ENCODE measurements at regions not wholly inside any gene's neighbourhood (a gene's known extent, or its start where the extent isn't known, plus 50 kb on each side); places are given as distances from the start of the nearest gene placed in this dataset.

DNA sequence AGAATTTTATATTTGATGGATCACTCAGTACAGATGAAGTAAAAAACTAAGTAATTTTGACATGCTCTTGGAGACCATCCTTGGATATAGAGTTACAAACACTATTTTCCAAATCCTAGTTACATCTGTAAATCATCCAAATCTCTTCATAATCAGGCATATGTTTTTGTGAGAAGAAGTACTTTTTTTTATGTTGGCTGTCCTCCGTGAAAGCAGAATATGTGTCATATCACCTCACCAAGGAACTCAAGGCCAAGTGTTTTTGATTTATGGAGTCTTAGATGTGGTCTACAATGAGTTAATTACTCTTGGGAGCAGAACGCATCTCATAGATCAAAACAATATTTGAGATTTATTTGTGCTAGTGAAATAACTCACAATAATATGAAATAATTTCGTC is 416.5 kb upstream of the TGFBR2 start:
- Histone ChIP-seq H3K9me3 (ENCODE audit: insufficient read depth, low read depth, low read length) (no peaks in the 10 kb centered on the region), H3K9ac (ENCODE audit: low read depth, low read length) (no peak overlapping the region), H3K4me1 (ENCODE audit: insufficient read depth, low read length) (peaks cover 3% of the 10 kb centered on the region; the same call in 1 of the 2 replicates), H3K4me3 (ENCODE audit: low read length) (no peak overlapping the region), H3K27ac (ENCODE audit: low read length) (no peak overlapping the region), H3K36me3 (ENCODE audit: insufficient read depth, low read depth, low read length) (no peaks in the 10 kb centered on the region), H3K27me3 (ENCODE audit: insufficient read depth, low read length) (no peaks in the 10 kb centered on the region)

DNA sequence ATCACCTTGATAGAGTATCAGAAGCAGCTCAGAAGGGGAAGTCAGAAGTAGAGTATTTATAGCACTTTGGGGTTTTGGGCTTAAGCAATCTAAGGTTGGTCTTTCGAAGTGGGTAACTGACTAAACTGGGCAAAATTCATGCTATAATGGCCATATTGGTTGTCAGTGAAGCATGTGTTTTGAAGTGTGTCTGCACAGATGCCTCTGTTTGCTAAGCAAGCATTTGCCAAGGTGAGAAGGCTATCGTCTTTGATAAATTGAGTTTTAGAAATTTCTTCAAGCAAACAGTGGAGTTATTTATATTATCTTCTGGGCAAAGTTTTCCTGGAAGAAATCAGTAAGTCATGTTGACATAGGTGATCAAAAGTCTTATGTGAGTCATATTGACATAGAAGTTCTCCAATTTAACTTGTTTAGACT is 412.8 kb upstream of the TGFBR2 start:
- Histone ChIP-seq H3K27ac (ENCODE audit: low read length) (no peak overlapping the region), H3K4me1 (ENCODE audit: insufficient read depth, low read length) (no peaks in the 10 kb centered on the region), H3K4me3 (ENCODE audit: low read length) (no peak overlapping the region), H3K9me3 (ENCODE audit: insufficient read depth, low read depth, low read length) (no peaks in the 10 kb centered on the region), H3K27me3 (ENCODE audit: insufficient read depth, low read length) (no peaks in the 10 kb centered on the region), H3K36me3 (ENCODE audit: insufficient read depth, low read depth, low read length) (no peaks in the 10 kb centered on the region), H3K9ac (ENCODE audit: low read depth, low read length) (no peak overlapping the region)

DNA sequence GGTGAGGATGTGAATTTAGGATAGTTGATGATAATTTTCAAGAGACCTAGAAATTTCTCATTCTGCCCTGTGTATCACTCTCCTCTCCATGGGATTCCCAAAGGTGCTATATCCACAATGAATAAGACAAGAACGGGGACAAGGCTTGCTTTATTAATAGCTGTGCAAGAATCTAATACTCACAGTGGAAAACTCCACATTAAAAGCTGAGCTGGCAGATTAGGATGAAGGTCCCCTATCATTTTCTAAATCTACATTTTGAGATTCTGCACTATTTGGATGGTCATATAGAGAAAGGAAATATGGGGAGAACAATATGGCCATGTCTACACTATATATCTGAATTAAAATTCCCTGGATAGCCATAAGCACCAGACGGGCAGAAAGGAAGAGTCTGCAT is 411.0 kb upstream of the TGFBR2 start:
- Histone ChIP-seq H3K36me3 (ENCODE audit: insufficient read depth, low read depth, low read length) (no peaks in the 10 kb centered on the region), H3K9me3 (ENCODE audit: insufficient read depth, low read depth, low read length) (no peaks in the 10 kb centered on the region), H3K27me3 (ENCODE audit: insufficient read depth, low read length) (no peaks in the 10 kb centered on the region), H3K4me1 (ENCODE audit: insufficient read depth, low read length) (no peaks in the 10 kb centered on the region), H3K9ac (ENCODE audit: low read depth, low read length) (no peak overlapping the region), H3K27ac (ENCODE audit: low read length) (no peak overlapping the region), H3K4me3 (ENCODE audit: low read length) (no peak overlapping the region)

DNA sequence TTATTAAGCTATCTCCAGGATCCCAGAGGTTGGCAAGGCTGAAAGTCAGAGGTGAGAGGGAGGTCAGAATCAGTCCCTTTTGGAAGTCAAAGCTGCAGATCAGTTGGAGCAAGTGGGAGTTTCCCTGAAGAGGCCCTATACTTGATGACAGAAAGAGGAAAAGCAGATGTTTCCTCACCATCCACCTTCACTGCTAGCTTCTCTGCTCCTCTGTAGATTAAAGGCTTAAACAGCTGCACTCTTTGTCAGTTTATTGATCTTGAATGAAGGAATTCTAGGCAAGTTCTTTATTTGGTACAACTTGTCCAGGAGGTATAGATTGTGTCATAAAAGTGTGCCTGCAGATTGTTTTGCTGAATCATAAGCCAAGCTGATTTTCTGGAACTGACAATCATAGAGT is 408.2 kb upstream of the TGFBR2 start:
- no peaks in the 10 kb centered on the region for H3K27me3 ChIP-seq (ENCODE audit: insufficient read depth, low read length)
- no peaks in the 10 kb centered on the region for H3K36me3 ChIP-seq (ENCODE audit: insufficient read depth, low read depth, low read length)
- no peak overlapping the region for H3K4me3 ChIP-seq (ENCODE audit: low read length)
- no peak overlapping the region for H3K9ac ChIP-seq (ENCODE audit: low read depth, low read length)
- H3K4me1 ChIP-seq (ENCODE audit: insufficient read depth, low read length): no peaks in the 10 kb centered on the region
- H3K27ac ChIP-seq (ENCODE audit: low read length): no peak overlapping the region
- H3K9me3 ChIP-seq (ENCODE audit: insufficient read depth, low read depth, low read length): no peaks in the 10 kb centered on the region

DNA sequence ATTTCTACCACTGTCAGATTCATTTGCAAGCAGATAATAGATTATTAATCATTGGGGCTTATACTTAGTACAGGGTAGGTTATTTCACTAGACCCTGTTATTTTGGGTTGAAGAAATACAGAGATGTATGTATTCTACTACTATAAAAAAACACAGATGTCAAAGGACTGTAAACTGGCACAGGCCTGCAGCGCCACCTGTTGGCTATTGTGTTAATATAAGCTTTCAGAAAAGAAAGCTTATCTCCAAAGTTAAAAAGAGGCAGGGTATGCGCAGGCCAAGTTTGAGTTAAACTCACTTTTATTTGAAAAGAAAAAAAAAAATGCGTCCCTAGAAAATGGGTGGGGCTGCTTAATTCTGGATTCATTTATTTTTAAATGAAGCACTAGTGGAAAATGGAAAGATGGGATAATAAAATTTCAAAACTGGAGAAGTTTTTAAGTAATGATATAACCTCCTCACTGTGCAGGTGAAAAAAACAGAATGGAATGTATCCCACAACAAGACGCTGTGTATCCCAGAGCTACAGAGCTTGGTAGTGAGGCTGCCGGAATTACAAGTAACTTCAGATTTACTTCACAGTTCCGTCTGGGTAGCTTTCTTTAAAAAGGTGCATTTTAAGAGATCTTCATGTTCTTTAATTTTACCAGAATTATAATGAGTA is 407.2 kb upstream of the TGFBR2 start:
- Histone ChIP-seq H3K27ac (ENCODE audit: low read length) (no peak overlapping the region), H3K36me3 (ENCODE audit: insufficient read depth, low read depth, low read length) (no peaks in the 10 kb centered on the region), H3K9ac (ENCODE audit: low read depth, low read length) (no peak overlapping the region), H3K9me3 (ENCODE audit: insufficient read depth, low read depth, low read length) (no peaks in the 10 kb centered on the region), H3K4me3 (ENCODE audit: low read length) (no peak overlapping the region), H3K27me3 (ENCODE audit: insufficient read depth, low read length) (no peaks in the 10 kb centered on the region), H3K4me1 (ENCODE audit: insufficient read depth, low read length) (no peaks in the 10 kb centered on the region)

DNA sequence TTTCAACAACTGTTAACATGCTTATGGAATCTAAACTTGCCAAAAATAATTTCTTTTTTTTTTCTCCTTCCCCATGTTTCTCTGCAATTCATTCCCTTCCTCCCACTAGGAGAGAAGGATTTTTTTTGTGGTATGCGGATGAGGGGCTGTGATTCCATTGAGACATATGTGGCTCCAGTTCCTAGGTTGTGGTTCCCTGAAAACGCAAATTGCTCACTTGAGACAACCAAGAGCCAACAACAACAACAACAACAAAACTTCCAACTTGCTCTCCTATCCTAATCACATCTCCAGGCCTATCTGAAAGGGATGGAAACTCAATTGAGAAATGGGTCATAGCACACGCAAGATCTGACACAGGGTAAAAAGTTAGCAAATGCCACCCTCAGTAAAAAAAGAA is 406.5 kb upstream of the TGFBR2 start:
- Histone ChIP-seq H3K36me3 (ENCODE audit: insufficient read depth, low read depth, low read length) (no peaks in the 10 kb centered on the region), H3K4me3 (ENCODE audit: low read length) (no peak overlapping the region), H3K27ac (ENCODE audit: low read length) (no peak overlapping the region), H3K9ac (ENCODE audit: low read depth, low read length) (no peak overlapping the region), H3K27me3 (ENCODE audit: insufficient read depth, low read length) (no peaks in the 10 kb centered on the region), H3K4me1 (ENCODE audit: insufficient read depth, low read length) (no peaks in the 10 kb centered on the region), H3K9me3 (ENCODE audit: insufficient read depth, low read depth, low read length) (no peaks in the 10 kb centered on the region)

DNA sequence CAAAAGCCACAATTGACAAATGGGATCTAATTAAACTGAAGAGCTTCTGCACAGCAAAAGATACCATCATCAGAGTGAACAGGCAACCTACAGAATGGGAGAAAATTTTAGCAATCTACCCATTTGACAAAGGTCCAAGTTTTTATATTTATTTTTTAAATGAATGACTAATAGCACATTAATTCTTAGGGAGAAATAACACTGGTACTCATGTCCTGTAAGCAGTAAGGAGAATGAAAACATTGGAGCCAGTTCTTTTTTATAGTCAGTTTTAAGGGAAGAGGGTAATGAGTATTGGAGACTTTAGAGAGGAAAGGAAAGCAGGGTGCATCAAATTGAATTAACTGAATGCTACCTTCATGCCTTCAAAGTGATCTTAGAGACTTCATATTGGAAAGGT is 404.7 kb upstream of the TGFBR2 start:
- no peak overlapping the region for H3K9ac ChIP-seq (ENCODE audit: low read depth, low read length)
- no peaks in the 10 kb centered on the region for H3K4me1 ChIP-seq (ENCODE audit: insufficient read depth, low read length)
- H3K27me3 ChIP-seq (ENCODE audit: insufficient read depth, low read length): no peaks in the 10 kb centered on the region
- no peaks in the 10 kb centered on the region for H3K9me3 ChIP-seq (ENCODE audit: insufficient read depth, low read depth, low read length)
- H3K4me3 ChIP-seq (ENCODE audit: low read length): no peak overlapping the region
- H3K36me3 ChIP-seq (ENCODE audit: insufficient read depth, low read depth, low read length): no peaks in the 10 kb centered on the region
- H3K27ac ChIP-seq (ENCODE audit: low read length): no peak overlapping the region

DNA sequence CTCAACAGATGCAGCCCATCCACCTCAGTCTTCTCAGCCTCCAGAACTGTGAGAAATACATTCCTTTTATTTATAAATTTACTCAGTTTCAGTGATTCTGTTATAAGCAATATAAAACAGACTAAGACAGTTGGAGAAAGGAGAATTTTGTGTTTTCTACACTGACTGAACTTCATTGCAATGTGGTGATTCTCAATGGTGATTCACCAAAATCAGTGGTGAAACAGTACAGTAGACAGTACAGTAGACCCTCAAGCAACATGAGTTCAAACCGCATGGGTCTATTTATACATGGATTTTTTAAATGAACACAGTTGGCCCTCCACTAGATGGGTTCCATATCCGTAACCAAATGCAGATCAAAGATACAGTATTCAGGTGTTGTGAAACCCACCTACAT is 403.1 kb upstream of the TGFBR2 start:
- no peaks in the 10 kb centered on the region for H3K27me3 ChIP-seq (ENCODE audit: insufficient read depth, low read length)
- H3K9me3 ChIP-seq (ENCODE audit: insufficient read depth, low read depth, low read length): no peaks in the 10 kb centered on the region
- no peak overlapping the region for H3K27ac ChIP-seq (ENCODE audit: low read length)
- H3K4me1 ChIP-seq (ENCODE audit: insufficient read depth, low read length): no peaks in the 10 kb centered on the region
- no peak overlapping the region for H3K9ac ChIP-seq (ENCODE audit: low read depth, low read length)
- no peak overlapping the region for H3K4me3 ChIP-seq (ENCODE audit: low read length)
- H3K36me3 ChIP-seq (ENCODE audit: insufficient read depth, low read depth, low read length): no peaks in the 10 kb centered on the region

DNA sequence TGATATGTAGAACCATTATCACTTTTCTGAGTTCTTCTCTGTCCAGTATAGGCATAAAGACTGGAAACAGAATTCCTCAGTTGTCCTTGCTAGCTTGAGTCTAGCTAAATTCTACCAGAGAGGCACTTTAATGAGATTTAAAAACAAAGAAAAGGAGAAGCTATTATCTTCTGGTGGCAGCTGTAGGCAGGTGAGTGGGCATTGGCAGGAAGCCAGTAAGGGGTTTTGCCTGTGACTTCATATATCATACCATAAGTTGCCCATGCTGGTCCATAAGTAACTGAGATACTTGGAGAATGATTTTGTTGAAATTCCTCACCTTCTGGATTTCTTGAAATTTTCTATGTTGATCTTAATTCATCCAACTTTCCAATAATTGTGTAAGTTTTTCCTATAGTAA is 402.3 kb upstream of the TGFBR2 start:
- Histone ChIP-seq H3K9ac (ENCODE audit: low read depth, low read length) (no peak overlapping the region), H3K4me1 (ENCODE audit: insufficient read depth, low read length) (no peaks in the 10 kb centered on the region), H3K27ac (ENCODE audit: low read length) (no peak overlapping the region), H3K9me3 (ENCODE audit: insufficient read depth, low read depth, low read length) (no peaks in the 10 kb centered on the region), H3K36me3 (ENCODE audit: insufficient read depth, low read depth, low read length) (no peaks in the 10 kb centered on the region), H3K4me3 (ENCODE audit: low read length) (no peak overlapping the region), H3K27me3 (ENCODE audit: insufficient read depth, low read length) (no peaks in the 10 kb centered on the region)

DNA sequence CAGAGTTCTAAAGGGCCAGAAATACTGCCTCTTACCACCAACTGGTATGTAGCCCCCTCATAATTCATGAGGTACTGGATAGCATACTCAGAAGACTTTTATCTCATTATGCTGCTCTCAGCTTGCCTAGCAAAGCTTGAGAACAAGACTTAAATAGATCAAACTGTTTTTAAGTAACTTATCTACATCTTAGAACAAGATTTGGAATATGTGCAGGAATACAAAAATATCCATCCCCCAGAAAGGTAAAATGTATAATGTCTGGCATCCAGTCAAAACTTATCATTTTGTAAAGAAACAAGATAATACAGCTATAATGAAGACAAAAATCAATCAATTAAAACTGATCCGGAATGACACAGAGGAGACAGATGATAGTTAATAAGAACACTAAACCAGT is 400.4 kb upstream of the TGFBR2 start:
- Histone ChIP-seq H3K27ac (ENCODE audit: low read length) (no peak overlapping the region), H3K4me1 (ENCODE audit: insufficient read depth, low read length) (no peaks in the 10 kb centered on the region), H3K27me3 (ENCODE audit: insufficient read depth, low read length) (no peaks in the 10 kb centered on the region), H3K4me3 (ENCODE audit: low read length) (no peak overlapping the region), H3K9ac (ENCODE audit: low read depth, low read length) (no peak overlapping the region), H3K36me3 (ENCODE audit: insufficient read depth, low read depth, low read length) (no peaks in the 10 kb centered on the region), H3K9me3 (ENCODE audit: insufficient read depth, low read depth, low read length) (no peaks in the 10 kb centered on the region)

DNA sequence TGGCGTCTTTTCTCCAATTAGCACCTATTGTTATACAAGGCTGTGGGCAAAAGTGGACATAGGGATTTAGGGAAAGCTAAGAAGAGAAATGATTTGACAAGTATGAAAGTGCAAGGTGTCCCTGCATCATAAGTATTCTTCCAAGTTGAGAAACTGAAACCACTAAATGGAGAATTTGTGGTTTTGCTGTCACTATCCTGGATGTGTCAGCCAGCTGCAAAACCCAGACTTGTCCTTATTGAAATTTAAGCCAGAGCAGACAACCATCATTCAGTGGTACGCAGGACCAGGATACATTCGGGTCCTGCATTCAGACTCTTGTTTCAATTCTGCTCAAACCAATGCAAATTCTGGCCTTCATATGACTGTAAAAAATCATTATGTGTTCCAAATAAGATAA is 384.8 kb upstream of the TGFBR2 start:
- Histone ChIP-seq H3K4me1 (ENCODE audit: insufficient read depth, low read length) (no peaks in the 10 kb centered on the region), H3K27ac (ENCODE audit: low read length) (no peak overlapping the region), H3K36me3 (ENCODE audit: insufficient read depth, low read depth, low read length) (no peaks in the 10 kb centered on the region), H3K9ac (ENCODE audit: low read depth, low read length) (no peak overlapping the region), H3K27me3 (ENCODE audit: insufficient read depth, low read length) (no peaks in the 10 kb centered on the region), H3K9me3 (ENCODE audit: insufficient read depth, low read depth, low read length) (no peaks in the 10 kb centered on the region), H3K4me3 (ENCODE audit: low read length) (no peak overlapping the region)

DNA sequence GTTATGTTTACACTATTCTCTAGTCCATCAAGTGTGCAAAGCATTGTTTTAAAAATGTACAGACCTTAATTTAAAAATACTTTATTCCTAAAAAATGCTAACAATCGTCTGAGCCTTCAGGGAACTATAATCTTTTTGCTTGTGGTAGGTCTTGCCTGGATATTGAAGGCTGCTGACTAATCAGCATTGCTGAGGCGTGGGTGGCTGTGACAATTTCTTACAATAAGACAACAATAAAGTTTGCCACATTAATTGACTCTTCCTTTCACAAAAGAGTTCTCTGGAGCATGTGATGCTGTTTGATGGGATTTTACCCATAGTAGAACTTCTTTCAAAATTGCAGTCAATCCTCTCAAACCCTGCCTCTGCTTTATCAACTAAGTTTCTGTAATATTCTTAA is 384.0 kb upstream of the TGFBR2 start:
- no peaks in the 10 kb centered on the region for H3K9me3 ChIP-seq (ENCODE audit: insufficient read depth, low read depth, low read length)
- no peak overlapping the region for H3K4me3 ChIP-seq (ENCODE audit: low read length)
- H3K27ac ChIP-seq (ENCODE audit: low read length): no peak overlapping the region
- no peaks in the 10 kb centered on the region for H3K36me3 ChIP-seq (ENCODE audit: insufficient read depth, low read depth, low read length)
- no peak overlapping the region for H3K9ac ChIP-seq (ENCODE audit: low read depth, low read length)
- no peaks in the 10 kb centered on the region for H3K27me3 ChIP-seq (ENCODE audit: insufficient read depth, low read length)
- H3K4me1 ChIP-seq (ENCODE audit: insufficient read depth, low read length): no peaks in the 10 kb centered on the region
